ENCODE measurements at regions not wholly inside any gene's neighbourhood (a gene's known extent, or its start where the extent isn't known, plus 50 kb on each side); places are given as distances from the start of the nearest gene placed in this dataset.
"Not testable (repeated sequence)": the region's sequence is repeated elsewhere in the genome, so short reads cannot be mapped to it uniquely, and the experiment has no call there.

GRCh38 chr6:61087986-61088385 is 1198.0 kb downstream of the KHDRBS2 start:
- H4K91ac ChIP-seq (ENCODE audit: insufficient read length, low read depth, low read length); H4K20me1 ChIP-seq (ENCODE audit: control insufficient read depth, insufficient read depth, insufficient read length); H3K23me2 ChIP-seq (ENCODE audit: insufficient read length, low read depth, low read length, poor library complexity, severe bottlenecking); H2BK20ac ChIP-seq (ENCODE audit: low read depth, low read length, poor library complexity, severe bottlenecking); H3K4me1 Mint-ChIP-seq; H3K4ac ChIP-seq (ENCODE audit: low read depth, low read length); H4K8ac ChIP-seq (replicated peaks; ENCODE audit: insufficient read length, low read depth, low read length); H3K18ac ChIP-seq (ENCODE audit: insufficient read length, low read depth, low read length); H2AK5ac ChIP-seq (ENCODE audit: insufficient read length, low read length); H3K9ac ChIP-seq (ENCODE audit: extremely low read depth, insufficient read length, low read length); H2BK12ac ChIP-seq (ENCODE audit: insufficient read length, low read depth, low read length); H3K27me3 Mint-ChIP-seq (ENCODE audit: low read depth); H3K14ac ChIP-seq (ENCODE audit: insufficient read depth, low read length); H2BK15ac ChIP-seq (ENCODE audit: low read depth, low read length); H2BK5ac ChIP-seq (ENCODE audit: insufficient read length, low read length); H3K4me2 ChIP-seq (ENCODE audit: insufficient read depth, insufficient read length, low read length); H3K56ac ChIP-seq (ENCODE audit: insufficient read length, low read depth, low read length); H3T11ph ChIP-seq (ENCODE audit: low read length); H4K5ac ChIP-seq (ENCODE audit: insufficient read length, low read depth, low read length); DNase-seq; H3K27me3 ChIP-seq (ENCODE audit: insufficient read depth, low read length); H3K9me3 ChIP-seq (ENCODE audit: control insufficient read depth, low read depth, low read length); H3K79me1 ChIP-seq (ENCODE audit: insufficient read depth, low read depth, low read length, poor library complexity, severe bottlenecking); H3K4me1 ChIP-seq (ENCODE audit: insufficient read depth, low read length); H3K79me2 ChIP-seq (ENCODE audit: insufficient read depth, low read length); H3K9me3 Mint-ChIP-seq; H3K27ac Mint-ChIP-seq; H2BK120ac ChIP-seq (ENCODE audit: low read depth, low read length, poor library complexity, severe bottlenecking); H3K36me3 Mint-ChIP-seq (ENCODE audit: insufficient read depth in 1 of 3, low read depth in 3 of 3); H3K23ac ChIP-seq (ENCODE audit: insufficient read length, low read depth, low read length); H3K27ac ChIP-seq (ENCODE audit: insufficient read length, low read depth, low read length); H3K4me3 Mint-ChIP-seq; H2AFZ ChIP-seq (ENCODE audit: low read length): not testable (repeated sequence)
- whole genome bisulfite sequencing (ENCODE audit: extremely low coverage, insufficient read length, low lambda C conversion rate), result no CpG with 5 or more reads among the region's 1 CpG
